BE2C (cell line): ENCODE measurements at regions not wholly inside any gene's neighbourhood (a gene's known extent, or its start where the extent isn't known, plus 50 kb on each side); places are given as distances from the start of the nearest gene placed in this dataset.

ENCODE experiments used
- DNase-seq: peaks from one replicate; pipeline ENCODE4 v3.0.0-alpha.2; 2020
- H3K27me3 ChIP-seq: fragments of 250-450 bp; sonication (Bioruptor Pico); 2 replicates; pipeline ENCODE4 v1.5.1; 2020; ENCODE audit warnings: mild to moderate bottlenecking
- H3K36me3 ChIP-seq: fragments of 250-450 bp; sonication (Bioruptor Pico); 2 replicates; pipeline ENCODE4 v1.5.1; 2020; ENCODE audit warnings: mild to moderate bottlenecking
- H3K4me1 ChIP-seq: fragments of 250-450 bp; sonication (Bioruptor Pico); 2 replicates; pipeline ENCODE4 v1.5.1; 2020
- H3K4me3 ChIP-seq: 2 replicates; pipeline ENCODE4 v1.5.1; 2011; ENCODE audit warnings: low read depth, low read length
- H3K9me3 ChIP-seq: fragments of 250-450 bp; sonication (Bioruptor Pico); 2 replicates; pipeline ENCODE4 v1.5.1; 2020
- TF ChIP-seq, protein P1 (sequence below): IDR thresholded peaks from 2 replicates; pipeline ENCODE4 v1.5.1; 2012; ENCODE audit warnings: mild to moderate bottlenecking, low read depth, low read length

DNA sequence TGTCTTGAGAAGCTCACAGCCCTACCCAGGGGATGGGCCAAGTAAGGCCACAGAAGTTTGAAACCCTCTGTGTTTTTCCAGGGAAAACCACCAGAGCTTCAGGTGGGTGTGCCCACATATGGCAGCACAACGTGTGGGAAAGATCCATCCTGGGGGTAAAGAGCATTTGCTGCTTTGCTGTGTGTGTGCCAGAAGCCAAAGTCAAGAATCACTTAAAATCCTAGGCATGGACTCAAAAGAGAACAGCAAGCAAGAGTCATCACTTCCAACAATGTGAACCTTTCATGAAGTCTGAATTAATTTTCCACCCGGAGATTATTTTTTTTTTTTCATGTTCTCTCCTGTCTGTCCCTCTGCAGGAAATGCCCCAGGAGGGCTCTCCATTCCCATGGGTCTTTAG is 308.2 kb upstream of the SGK1 start:
- no peak overlapping the region for H3K4me3 ChIP-seq
- H3K36me3 ChIP-seq: no peaks in the 10 kb centered on the region
- no peak for DNase-seq
- no peaks in the 10 kb centered on the region for H3K4me1 ChIP-seq
- TF ChIP-seq, protein P1, sequence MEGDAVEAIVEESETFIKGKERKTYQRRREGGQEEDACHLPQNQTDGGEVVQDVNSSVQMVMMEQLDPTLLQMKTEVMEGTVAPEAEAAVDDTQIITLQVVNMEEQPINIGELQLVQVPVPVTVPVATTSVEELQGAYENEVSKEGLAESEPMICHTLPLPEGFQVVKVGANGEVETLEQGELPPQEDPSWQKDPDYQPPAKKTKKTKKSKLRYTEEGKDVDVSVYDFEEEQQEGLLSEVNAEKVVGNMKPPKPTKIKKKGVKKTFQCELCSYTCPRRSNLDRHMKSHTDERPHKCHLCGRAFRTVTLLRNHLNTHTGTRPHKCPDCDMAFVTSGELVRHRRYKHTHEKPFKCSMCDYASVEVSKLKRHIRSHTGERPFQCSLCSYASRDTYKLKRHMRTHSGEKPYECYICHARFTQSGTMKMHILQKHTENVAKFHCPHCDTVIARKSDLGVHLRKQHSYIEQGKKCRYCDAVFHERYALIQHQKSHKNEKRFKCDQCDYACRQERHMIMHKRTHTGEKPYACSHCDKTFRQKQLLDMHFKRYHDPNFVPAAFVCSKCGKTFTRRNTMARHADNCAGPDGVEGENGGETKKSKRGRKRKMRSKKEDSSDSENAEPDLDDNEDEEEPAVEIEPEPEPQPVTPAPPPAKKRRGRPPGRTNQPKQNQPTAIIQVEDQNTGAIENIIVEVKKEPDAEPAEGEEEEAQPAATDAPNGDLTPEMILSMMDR: no peak
- H3K27me3 ChIP-seq: no peaks in the 10 kb centered on the region
- H3K9me3 ChIP-seq: no peaks in the 10 kb centered on the region

DNA sequence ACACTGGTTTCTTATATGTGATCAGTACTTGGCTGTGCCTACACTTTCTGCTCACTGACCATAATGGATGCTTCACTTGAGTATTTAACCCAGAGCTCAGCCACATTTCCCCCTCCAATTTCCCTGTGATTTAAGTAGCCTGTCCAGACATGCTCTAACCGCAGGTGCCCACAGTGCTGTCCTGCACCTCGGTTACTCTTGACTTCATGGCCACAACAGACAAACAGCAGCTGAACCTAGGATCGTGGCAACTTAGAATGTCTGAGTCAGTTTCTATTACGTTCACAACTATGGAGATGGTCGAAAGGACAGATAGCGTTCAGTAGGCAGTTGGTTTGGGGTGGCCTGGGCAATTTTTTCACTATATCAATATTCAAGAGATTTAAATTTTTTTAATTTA is 306.9 kb upstream of the SGK1 start:
- TF ChIP-seq, protein P1: no peak
- Histone ChIP-seq H3K36me3 (no peaks in the 10 kb centered on the region), H3K9me3 (no peaks in the 10 kb centered on the region), H3K4me3 (no peak overlapping the region), H3K4me1 (no peaks in the 10 kb centered on the region), H3K27me3 (no peaks in the 10 kb centered on the region)
- DNase-seq: no peak

GRCh38 chr6:134623401-134623800 is 305.5 kb upstream of the SGK1 start:
- Histone ChIP-seq H3K9me3 (no peaks in the 10 kb centered on the region), H3K4me1 (no peaks in the 10 kb centered on the region), H3K4me3 (no peak overlapping the region), H3K27me3 (no peaks in the 10 kb centered on the region), H3K36me3 (no peaks in the 10 kb centered on the region)
- TF ChIP-seq, protein P1: no peak
- DNase-seq: no peak

DNA sequence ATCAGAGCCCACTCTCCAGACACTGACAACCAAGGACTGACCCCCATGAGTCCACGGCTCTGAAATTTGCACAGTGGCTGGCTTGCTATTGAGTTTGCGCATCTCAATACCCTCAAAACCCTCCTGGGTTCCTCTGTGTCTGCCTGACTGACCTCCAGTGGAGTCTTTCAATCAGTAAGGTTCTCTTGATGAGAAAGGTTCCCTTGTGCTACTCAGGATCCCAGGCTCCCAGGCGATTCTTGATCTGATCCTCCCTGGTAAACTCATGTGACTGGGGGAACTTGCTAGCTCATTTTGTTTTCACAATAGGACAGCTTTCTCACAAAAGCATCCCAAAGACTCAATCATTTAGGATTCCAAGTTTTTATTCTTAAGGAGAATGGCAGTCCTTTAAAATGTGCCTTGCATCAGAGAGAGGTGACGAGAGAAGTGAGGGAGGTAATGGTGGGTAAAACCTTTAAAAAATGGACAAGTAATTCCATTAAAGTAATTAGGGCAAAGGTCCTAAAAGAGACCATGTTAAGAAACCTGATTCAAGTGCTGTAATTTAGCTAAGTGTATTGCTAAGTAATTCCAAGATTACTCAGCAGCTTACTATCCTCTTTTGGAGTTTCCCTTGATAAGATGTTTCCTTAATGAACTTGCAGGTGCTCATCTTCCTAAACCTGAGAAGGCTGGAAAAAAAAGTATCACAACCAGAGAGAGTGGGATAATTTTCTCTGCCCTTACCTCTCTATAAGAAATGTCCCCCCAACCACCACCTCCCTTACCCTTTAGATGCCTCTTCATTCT is 304.7 kb upstream of the SGK1 start:
- Histone ChIP-seq H3K9me3 (no peaks in the 10 kb centered on the region), H3K4me3 (no peak overlapping the region), H3K4me1 (no peaks in the 10 kb centered on the region), H3K27me3 (no peaks in the 10 kb centered on the region), H3K36me3 (no peaks in the 10 kb centered on the region)
- DNase-seq: no peak
- TF ChIP-seq, protein P1: no peak

DNA sequence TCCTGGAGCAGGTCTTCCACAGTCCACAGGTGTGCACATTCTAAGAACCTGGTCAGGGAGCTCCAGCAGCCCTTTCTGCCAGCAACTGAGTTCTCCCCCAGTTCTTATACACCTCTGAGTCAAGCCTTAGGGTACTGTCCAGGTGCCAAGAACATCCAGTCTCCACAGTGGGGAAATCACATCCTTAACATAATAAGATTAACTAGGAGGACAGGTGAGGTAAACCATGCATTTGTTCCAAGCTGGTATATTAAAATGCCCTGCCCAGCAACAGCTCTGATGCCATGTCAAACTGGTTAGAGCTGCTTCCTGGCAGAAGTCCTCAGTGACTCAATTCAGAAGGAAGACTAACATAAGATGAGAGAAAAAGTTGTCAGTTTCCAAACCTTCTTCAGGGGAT is 303.9 kb upstream of the SGK1 start:
- TF ChIP-seq, protein P1: no peak
- H3K27me3 ChIP-seq: no peaks in the 10 kb centered on the region
- H3K4me3 ChIP-seq: no peak overlapping the region
- H3K36me3 ChIP-seq: no peaks in the 10 kb centered on the region
- no peaks in the 10 kb centered on the region for H3K4me1 ChIP-seq
- DNase-seq: no peak
- no peaks in the 10 kb centered on the region for H3K9me3 ChIP-seq

- no peak overlapping the region for H3K4me3 ChIP-seq
- TF ChIP-seq, protein P1: no peak
- no peaks in the 10 kb centered on the region for H3K9me3 ChIP-seq
- no peak for DNase-seq
- H3K36me3 ChIP-seq: no peaks in the 10 kb centered on the region
- no peaks in the 10 kb centered on the region for H3K27me3 ChIP-seq
- H3K4me1 ChIP-seq: no peaks in the 10 kb centered on the region
Observed at GRCh38 chr6:134619789-134620188, 301.9 kb upstream of the SGK1 start.
